ENCODE measurements at regions not wholly inside any gene's neighbourhood (a gene's known extent, or its start where the extent isn't known, plus 50 kb on each side); places are given as distances from the start of the nearest gene placed in this dataset.
"Not testable (repeated sequence)": the region's sequence is repeated elsewhere in the genome, so short reads cannot be mapped to it uniquely, and the experiment has no call there.

DNA sequence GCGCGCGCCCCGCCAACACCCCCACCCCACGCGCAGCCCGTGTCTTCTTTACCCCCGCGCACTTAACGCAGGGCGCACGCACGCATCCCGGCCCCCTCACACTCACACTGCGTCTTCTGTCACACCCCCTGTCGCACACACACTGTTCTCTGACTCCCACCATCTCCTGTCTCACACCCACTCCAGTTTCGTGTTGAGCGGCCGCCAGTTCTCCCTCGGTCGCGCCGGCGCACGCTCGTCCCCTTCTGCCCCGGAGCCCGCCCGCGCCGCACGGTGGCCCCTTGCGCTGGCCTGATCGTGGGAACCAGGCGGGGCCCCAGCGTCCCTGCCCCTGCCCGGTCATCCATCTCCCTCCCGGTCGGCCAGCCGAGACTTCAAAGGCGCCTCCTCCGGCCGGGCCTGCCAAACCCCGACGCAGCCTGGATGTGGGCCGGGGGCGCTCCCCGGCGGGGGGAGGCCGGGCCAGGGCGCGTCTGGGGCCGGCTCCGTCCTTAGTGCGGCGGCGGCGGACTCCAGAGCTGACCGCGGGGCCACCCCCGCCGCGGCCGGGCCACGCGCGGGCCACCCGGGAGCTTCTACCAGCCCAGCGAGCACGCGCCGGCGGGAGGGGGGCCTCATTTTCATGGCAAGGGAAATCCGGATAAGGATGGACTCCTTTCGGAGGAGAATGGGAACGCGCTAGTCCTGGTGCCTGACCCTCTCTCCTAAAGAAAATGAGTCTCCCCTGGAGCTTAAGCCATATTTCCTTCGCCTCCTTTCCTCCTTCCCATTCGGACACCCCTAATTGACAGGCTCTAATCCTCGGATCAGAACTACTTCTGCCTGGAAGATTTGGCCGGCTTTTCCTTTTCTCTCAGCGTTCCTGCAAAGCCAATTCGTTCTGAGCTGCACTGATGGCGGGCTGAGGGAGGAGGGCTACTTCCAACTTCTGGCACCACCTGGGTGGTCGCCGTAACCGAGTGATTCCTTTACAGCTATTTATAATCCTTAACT is 82.0 kb upstream of the HMGA2 start:
- DNase-seq, result peak; percentile 86

DNA sequence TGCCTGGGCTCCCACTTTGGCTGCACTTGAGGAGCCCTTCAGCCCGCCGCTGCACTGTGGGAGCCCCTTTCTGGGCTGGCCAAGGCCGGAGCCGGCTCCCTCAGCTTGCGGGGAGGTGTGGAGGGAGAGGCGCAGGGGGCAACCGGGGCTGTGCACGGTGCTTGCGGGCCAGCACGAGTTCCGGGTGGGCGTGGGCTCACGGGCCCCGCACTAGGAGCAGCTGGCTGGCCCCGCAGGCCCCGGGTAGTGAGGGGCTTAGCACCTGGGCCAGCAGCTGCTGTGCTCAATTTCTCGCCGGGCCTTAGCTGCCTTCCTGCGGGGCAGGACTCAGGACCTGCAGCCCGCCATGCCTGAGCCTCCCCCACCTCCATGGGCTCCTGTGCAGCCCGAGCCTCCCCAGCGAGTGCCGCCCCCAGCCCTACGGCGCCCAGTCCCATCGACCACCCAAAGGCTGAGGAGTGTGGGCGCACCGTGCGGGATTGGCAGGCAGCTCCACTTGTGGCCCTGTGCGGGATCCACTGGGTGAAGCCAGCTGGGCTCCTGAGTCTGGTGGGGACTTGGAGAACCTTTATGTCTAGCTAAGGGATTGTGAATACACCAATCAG is 79.9 kb upstream of the HMGA2 start:
- not testable (repeated sequence) for DNase-seq

DNA sequence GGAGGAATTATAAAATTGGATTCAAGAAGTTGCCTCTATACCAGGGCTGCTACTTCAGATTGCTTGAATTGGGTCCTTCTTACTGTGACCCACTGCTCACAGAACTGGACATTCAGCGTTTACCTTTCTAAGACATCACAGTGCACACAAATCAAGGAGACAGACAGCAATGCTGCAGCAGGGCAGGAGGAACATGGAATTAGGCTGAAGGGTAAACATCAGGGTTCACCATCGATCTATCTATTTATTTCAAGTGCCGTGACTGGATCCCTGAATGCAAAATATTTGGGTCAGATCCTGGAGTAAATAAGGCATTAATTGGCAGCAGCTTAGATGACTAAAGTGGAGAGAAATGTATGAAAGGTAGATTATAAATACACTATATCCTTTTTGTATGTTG is 76.9 kb upstream of the HMGA2 start:
- no peak for DNase-seq

DNA sequence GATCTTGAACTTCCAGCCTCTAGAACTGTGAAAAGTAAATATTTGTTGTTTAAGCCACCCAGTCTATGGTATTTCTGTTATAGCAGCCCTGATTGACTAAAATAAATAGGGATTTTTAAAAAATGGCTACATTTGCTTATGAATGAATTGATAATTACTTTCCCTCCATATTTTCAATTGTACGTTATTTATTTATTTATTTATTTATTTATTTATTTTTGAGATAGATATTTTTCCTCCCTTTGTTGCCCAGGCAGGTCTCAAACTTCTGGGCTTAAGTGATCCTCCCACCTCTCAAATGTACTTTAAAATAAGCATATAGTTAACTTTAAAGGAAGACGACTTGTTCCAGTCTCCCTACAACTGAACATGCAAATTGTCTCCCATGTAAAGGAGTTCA is 76.0 kb upstream of the HMGA2 start:
- no peak for DNase-seq

DNA sequence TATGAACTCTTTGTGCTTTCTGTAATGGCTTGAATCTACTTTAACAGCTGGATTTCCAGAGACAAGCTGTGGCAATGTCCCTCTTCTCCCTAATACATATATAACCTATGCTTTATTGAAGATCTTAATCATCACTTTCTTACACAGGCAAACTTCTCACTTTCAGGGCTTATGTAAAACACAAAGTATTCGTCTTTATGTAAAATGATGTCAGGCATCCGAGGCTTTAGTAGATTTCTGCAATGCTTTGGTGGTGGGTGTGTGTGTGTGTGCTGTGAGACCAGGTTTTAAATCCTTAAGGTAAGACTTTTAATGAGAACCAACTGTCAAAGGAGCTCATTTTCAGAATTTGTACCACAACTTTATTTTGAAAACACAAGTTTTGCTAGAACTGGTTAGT is 70.0 kb upstream of the HMGA2 start:
- no peak for DNase-seq

DNA sequence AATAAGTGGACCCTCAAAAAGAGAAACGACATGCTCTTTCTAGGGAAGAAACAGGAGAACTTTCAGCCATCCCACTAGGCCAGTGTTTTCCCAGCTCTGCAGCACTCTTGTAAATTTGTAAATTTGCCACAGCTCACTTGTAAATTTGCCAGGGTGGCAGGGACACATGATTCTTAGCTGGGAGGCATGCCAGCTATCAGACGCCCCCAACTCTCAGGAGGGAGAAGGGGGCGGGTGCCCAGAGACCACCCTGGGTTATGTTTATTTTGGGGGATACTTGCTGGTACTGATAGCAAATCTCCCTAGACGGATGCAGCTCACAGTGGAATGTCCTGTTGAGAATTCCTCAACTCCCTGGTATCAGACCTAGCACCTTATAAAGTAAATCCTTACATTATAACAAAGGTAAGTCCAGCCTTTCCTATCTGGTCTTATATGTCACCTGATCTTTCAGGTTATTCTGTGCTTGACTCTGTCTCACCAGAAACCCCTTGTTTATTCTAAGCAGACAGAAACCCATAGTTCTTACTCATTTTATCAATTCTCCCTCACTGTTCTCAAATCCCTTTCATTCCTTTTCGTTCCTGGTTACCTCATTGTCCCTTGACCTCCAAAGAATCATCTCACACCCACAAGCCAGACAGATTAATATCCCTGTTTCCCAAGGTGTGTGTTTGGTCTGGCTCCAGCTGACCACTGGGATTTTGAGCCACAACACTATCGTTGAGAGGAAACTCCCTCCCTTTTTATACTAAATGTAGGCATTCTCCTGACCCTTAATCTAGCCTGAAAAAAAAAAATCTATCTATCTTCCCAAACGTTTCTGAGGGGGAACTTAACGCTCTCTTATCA is 69.3 kb upstream of the HMGA2 start:
- DNase-seq, result no peak

DNA sequence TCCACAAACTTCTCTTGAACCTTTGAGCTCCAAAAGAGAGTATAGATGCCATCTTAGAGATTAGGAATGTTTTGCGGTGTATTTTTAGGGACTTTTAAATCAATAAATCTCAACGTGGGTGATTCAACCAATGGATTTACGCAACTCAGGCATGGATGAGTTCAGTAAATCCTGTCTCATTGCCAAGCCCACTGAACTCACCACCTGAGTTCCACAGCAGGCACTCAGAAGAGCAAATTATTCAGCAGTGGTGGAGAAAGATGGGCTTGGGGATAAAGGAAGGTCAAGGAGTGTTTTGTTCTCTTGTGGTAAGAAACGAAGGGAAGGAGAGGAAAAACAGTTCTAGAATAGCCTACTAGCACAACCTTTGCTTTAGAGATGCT is 68.7 kb upstream of the HMGA2 start:
- no peak for DNase-seq

DNA sequence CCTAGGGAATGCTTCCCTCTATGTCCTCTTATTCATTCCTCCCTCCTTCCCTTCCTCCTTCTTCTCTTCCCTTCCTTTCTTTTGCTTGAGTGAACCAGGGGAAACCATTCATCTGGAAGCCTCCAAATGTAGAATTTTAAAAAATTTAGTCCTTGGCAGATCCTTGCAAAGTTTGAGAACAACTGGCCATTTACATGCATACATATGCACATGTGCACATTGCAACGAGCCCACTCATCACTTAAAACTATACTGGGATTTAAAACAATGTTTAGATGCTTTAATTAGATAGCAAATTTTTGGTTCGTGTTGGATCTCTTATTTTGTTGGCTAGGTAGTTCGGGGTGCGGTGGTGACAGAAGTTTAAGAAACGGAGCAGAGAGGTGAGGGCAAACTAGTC is 68.0 kb upstream of the HMGA2 start:
- DNase-seq, result no peak

DNA sequence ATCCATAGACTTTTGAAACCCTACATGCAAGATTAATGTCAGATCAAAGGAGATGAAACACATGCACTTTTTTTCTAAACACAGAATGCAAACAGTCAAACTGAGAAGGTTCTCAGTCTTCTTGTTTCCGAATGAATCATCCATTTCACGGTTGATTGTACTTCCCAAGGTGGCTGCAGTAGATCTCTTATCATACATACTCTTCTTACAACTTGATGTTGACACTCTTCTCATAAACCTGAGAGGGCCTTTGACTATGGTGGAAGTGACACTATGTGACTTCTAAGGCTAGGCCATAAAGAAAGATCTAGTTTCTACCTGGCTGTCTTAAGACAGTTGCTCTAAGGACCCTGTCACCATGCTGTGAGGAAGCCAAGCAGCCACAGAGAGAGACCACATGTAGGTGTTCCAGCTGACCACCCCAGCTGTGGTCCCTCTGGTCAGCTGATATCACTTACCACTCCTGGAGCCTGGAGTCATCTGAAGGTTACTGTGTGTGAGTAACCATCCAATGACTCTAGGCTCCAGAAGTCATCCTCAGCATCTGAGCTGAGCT is 67.2 kb upstream of the HMGA2 start:
- no peak for DNase-seq

DNA sequence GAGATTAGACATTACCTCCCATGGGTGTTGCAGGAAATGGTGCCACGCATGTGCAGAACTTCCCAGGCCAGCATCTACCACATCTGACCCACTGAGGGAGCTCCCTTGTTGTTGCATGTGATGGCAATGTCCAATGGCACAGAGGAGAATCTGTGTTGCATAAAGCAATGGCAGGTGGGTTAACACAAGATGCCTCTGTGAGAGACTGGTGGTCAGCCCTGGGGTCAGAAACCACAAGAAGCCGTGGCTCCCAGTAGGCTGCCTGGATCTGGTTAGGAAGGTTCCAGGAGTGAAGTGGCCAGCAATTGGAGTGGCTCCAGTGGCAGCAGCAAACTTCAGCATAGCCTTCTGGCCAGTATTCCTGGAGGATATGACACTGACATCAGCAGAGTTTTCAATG is 65.9 kb upstream of the HMGA2 start:
- no peak for DNase-seq

DNA sequence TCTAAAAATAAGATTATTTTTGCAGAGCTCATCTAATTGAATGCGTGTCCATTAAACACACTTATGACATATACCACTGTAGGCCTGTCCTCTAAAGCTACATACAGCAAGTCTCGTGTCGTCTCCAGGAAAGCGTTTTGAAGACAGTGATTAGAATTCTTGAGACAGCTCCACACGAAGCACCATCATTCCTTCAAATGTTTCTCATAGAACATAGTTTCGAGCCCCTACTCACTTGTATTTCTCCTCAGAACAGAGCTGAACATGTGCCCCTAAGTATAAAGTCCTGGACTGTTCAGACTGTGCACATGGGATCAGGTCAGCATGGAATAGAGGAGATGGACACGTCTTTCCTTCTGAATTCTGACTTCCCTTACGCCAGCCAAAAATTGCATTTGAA is 64.5 kb upstream of the HMGA2 start:
- DNase-seq, result no peak

DNA sequence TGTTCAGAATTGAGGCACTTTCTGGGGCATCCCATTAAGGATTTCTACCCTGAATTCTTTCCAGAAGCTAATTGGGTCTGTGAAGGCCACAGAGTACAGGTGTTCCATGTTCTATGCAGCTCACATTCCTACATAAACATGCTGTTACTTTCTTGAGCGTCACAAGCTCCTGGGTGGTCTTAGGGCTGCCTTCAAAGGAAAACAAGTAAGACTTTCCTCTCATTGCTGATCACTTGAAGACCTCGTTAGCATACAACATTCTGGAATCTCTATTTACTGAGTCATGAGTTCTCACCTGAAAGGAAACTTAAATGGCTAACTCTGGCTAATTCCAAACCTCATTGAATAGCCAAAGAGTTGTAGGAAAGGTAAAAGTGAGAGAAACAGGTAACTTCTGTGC is 63.0 kb upstream of the HMGA2 start:
- DNase-seq, result no peak

DNA sequence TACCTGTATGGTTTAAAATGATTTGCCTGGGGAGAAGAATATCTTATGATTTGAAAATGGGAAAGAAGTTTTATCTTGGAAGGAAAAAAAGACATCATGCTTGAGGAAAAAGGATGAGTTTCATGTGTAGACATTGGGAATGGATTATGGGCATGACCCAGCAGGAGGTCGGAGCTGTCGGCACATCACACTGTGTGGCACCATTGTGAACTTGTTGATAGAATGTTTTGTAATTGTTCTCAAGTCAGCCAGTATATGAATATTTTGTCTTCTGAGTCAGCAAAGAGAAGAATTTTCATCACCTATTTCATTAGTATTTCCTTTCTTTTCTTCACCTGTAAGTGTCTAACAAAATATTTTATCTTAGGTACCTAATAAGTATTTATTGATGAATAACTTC is 60.0 kb upstream of the HMGA2 start:
- DNase-seq, result no peak

DNA sequence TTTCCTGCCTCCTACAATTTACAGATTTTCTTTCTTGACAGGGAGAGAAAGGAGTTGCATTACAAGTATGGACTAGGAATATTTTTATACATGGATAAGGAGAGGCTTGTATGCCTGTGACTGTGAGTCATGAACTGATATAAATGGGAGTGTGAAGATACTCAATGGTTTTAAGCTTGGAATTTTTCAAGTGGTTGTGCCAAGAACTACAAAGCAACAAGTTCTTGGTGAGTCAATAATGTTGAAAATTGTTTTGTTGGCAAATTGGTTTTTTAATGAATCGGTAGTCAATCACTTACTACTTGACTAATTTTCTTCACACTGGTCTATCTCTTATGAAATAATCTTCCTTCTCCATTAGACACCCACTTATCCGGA is 58.9 kb upstream of the HMGA2 start:
- DNase-seq, result no peak

DNA sequence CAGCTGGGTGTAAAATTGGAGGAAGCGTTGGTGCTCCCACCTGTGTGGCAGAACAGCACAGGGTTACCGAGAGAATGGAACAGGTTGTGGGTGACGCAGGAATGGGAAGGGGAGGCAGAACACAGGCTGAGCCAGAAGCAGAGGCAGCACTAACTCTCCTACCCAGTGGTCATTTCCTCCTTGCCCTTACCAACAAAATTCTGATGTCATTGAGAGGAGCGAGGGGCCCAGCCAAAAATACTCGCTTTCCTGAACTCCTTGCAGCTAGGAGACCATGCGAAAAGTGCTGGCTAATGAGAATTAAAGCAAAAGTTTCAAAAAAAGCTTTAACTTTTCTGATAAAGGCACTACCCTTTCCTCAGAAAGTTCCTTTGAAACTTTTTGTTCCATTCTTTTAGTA is 54.4 kb upstream of the HMGA2 start:
- DNase-seq, result no peak

All from retina (tissue), 1 donor.